PC-9 (cell line): ENCODE measurements at regions not wholly inside any gene's neighbourhood (a gene's known extent, or its start where the extent isn't known, plus 50 kb on each side); places are given as distances from the start of the nearest gene placed in this dataset.

Experiments
- BruUV-seq: library from RNA; stranded (reverse); fragments of 400-500 nt; replicated peaks from 2 replicates; lab custom pipeline; 2021; lab: Mats Ljungman, UMichigan
- CTCF ChIA-PET: fragments of 300-600 bp; sonication (Branson Sonifier 250); formaldehyde crosslinking; loops from one replicate; lab custom pipeline; 2022; ENCODE audit warnings: antibody characterized with exemption; lab: Charles Lee
- POLR2A ChIA-PET: fragments of 300-600 bp; sonication (Branson Sonifier 250); formaldehyde crosslinking; loops from one replicate; lab custom pipeline; 2022; ENCODE audit warnings: antibody characterized with exemption; ENCODE audit not compliant: unreplicated experiment; lab: Charles Lee
- DNase-seq, 2 experiments: peaks; one replicate each; pipeline versions ENCODE4 v3.0.0 to v3.0.0-alpha.2; 2015 to 2022; ENCODE audit warnings: mixed read lengths in 1 of 2
- H2AFZ ChIP-seq: fragments of 200-600 bp; sonication (generic); 2 replicates; pipeline ENCODE4 v1.8.1; 2017; ENCODE audit warnings: antibody characterized with exemption
- H3F3A ChIP-seq: fragments of 200-600 bp; sonication (generic); 2 replicates; pipeline ENCODE4 v1.8.1; 2017; ENCODE audit warnings: antibody characterized with exemption, mild to moderate bottlenecking, low read depth; ENCODE audit not compliant: insufficient read depth
- H3K27ac ChIP-seq: fragments of 200-600 bp; sonication (generic); 2 replicates; pipeline ENCODE4 v1.6.1; 2016; ENCODE audit warnings: mixed run types
- H3K27me3 ChIP-seq: fragments of 200-600 bp; sonication (generic); 2 replicates; pipeline ENCODE4 v1.6.1; 2016; ENCODE audit warnings: low read depth, mixed run types; ENCODE audit not compliant: insufficient read depth
- H3K36me3 ChIP-seq: fragments of 200-600 bp; sonication (generic); 2 replicates; pipeline ENCODE4 v1.6.1; 2016; ENCODE audit warnings: low read depth, mixed run types
- H3K4me1 ChIP-seq: fragments of 200-600 bp; sonication (generic); replicated peaks from 2 replicates; pipeline ENCODE4 v1.6.1; 2016; ENCODE audit warnings: mixed run types; ENCODE audit not compliant: insufficient read depth
- H3K4me2 ChIP-seq: fragments of 200-600 bp; sonication (generic); 2 replicates; pipeline ENCODE4 v1.6.1; 2017; ENCODE audit warnings: mixed run types
- H3K4me3 ChIP-seq: fragments of 200-600 bp; sonication (generic); 2 replicates; pipeline ENCODE4 v1.6.1; 2016; ENCODE audit warnings: mixed run types
- H3K79me2 ChIP-seq: fragments of 200-600 bp; sonication (generic); 2 replicates; pipeline ENCODE4 v1.6.1; 2017; ENCODE audit warnings: low read depth, mixed run types
- H3K9me2 ChIP-seq: fragments of 200-600 bp; sonication (generic); 2 replicates; pipeline ENCODE4 v1.8.1; 2017; ENCODE audit warnings: mild to moderate bottlenecking; ENCODE audit not compliant: insufficient read depth
- H3K9me3 ChIP-seq: fragments of 200-600 bp; sonication (generic); 2 replicates; pipeline ENCODE4 v1.8.1; 2016; ENCODE audit warnings: low read depth; ENCODE audit not compliant: insufficient read depth
- H4K20me1 ChIP-seq: fragments of 200-600 bp; sonication (generic); 2 replicates; pipeline ENCODE4 v1.8.1; 2017; ENCODE audit not compliant: insufficient read depth
- CTCF ChIP-seq: fragments of 200-600 bp; sonication (generic); conservative IDR thresholded peaks from 2 replicates; pipeline ENCODE4 v1.6.1; 2017; ENCODE audit warnings: mixed run types, antibody characterized with exemption, mild to moderate bottlenecking, moderate library complexity
- EZH2 ChIP-seq: fragments of 200-600 bp; sonication (generic); IDR thresholded peaks from 2 replicates; pipeline ENCODE4 v1.8.0; 2017; ENCODE audit warnings: antibody characterized with exemption, low read depth
- intact Hi-C: fragments of 100-400 bp; cut with micrococcal nuclease; formaldehyde crosslinking; loops from one replicate; pipeline ENCODE4 v1.10.0; 2022; ENCODE audit not compliant: unreplicated experiment

- ChIA-PET CTCF (no interaction called here), POLR2A (no interaction called here)
- no peaks in the 10 kb centered on the region for H3F3A ChIP-seq
- no peak overlapping the region for H2AFZ ChIP-seq
- H4K20me1 ChIP-seq = no peaks in the 10 kb centered on the region
- H3K36me3 ChIP-seq = no peaks in the 10 kb centered on the region
- H3K9me2 ChIP-seq = no peaks in the 10 kb centered on the region
- no peak for DNase-seq
- H3K27ac ChIP-seq = no peak overlapping the region
- intact Hi-C loops = no loop called here
- H3K4me3 ChIP-seq = no peak overlapping the region
- BruUV-seq = no TSS peak
- TF ChIP-seq CTCF (no peak), EZH2 (no peak)
- H3K27me3 ChIP-seq = peaks cover 33% of the 10 kb centered on the region
- no peaks in the 10 kb centered on the region for H3K79me2 ChIP-seq
- H3K4me2 ChIP-seq = no peak overlapping the region
- H3K4me1 ChIP-seq = no peaks in the 10 kb centered on the region
- H3K9me3 ChIP-seq = no peaks in the 10 kb centered on the region
These were observed 412.9 kb upstream of the RGMA start for GRCh38 chr15:93501946-93502345.

- no peak overlapping the region for H3K4me3 ChIP-seq
- POLR2A ChIA-PET = no interaction called here
- intact Hi-C loops = no loop called here
- H3K36me3 ChIP-seq = no peaks in the 10 kb centered on the region
- no peaks in the 10 kb centered on the region for H3K9me3 ChIP-seq
- H3K27me3 ChIP-seq = peaks cover 24% of the 10 kb centered on the region
- no peaks in the 10 kb centered on the region for H3K4me1 ChIP-seq
- no peaks in the 10 kb centered on the region for H3K79me2 ChIP-seq
- TF ChIP-seq EZH2 = no peak
- no peak for TF ChIP-seq CTCF
- H3K27ac ChIP-seq = no peak overlapping the region
- H4K20me1 ChIP-seq = no peaks in the 10 kb centered on the region
- H3K9me2 ChIP-seq = no peaks in the 10 kb centered on the region
- H2AFZ ChIP-seq = no peak overlapping the region
- CTCF ChIA-PET = no interaction called here
- no TSS peak for BruUV-seq
- DNase-seq = no peak
- no peaks in the 10 kb centered on the region for H3F3A ChIP-seq
- H3K4me2 ChIP-seq = no peak overlapping the region
These were observed 411.1 kb upstream of the RGMA start for GRCh38 chr15:93500155-93500554.

GRCh38 chr15:93497291-93497690 lies 408.3 kb upstream of the RGMA start:
- ChIA-PET POLR2A (no interaction called here), CTCF (no interaction called here)
- Histone ChIP-seq H2AFZ (no peak overlapping the region), H3K27me3 (peaks cover 35% of the 10 kb centered on the region), H4K20me1 (no peaks in the 10 kb centered on the region), H3K9me2 (no peaks in the 10 kb centered on the region), H3K9me3 (no peaks in the 10 kb centered on the region; the same call in 1 of the 2 replicates), H3K4me3 (no peak overlapping the region), H3F3A (no peaks in the 10 kb centered on the region), H3K27ac (no peak overlapping the region), H3K79me2 (no peaks in the 10 kb centered on the region), H3K36me3 (no peaks in the 10 kb centered on the region), H3K4me1 (no peaks in the 10 kb centered on the region), H3K4me2 (no peak overlapping the region)
- no TSS peak for BruUV-seq
- DNase-seq = no peak
- TF ChIP-seq CTCF (no peak), EZH2 (no peak)
- intact Hi-C loops = no loop called here
